Activated naive CD4-positive, alpha-beta T cell treated with anti-CD3 and anti-CD28 coated beads, Interleukin-2, amount 10 ng/mL, durations not matched to agents 7 days and 5 days (primary cell): ENCODE measurements at regions not wholly inside any gene's neighbourhood (a gene's known extent, or its start where the extent isn't known, plus 50 kb on each side); places are given as distances from the start of the nearest gene placed in this dataset.

Experiments
- CTCF ChIA-PET: fragments of 350-600 bp; sonication (Branson Sonifier 250); formaldehyde crosslinking; loops from one replicate; lab custom pipeline; 2021; ENCODE audit warnings: antibody characterized with exemption; lab: Charles Lee
- DNase-seq: peaks from one replicate; pipeline ENCODE4 v3.0.0-alpha.2; 2020
- H3K27ac Mint-ChIP-seq: one replicate; pipeline ENCODE4 v1.8.0; 2021; ENCODE audit warnings: mild to moderate bottlenecking, moderate library complexity, mixed read lengths
- H3K27me3 Mint-ChIP-seq: one replicate; pipeline ENCODE4 v1.8.0; 2021; ENCODE audit warnings: mild to moderate bottlenecking, mixed read lengths
- H3K36me3 Mint-ChIP-seq: one replicate; pipeline ENCODE4 v1.8.0; 2021; ENCODE audit warnings: mixed read lengths
- H3K4me1 Mint-ChIP-seq: one replicate; pipeline ENCODE4 v1.8.0; 2021; ENCODE audit warnings: mixed read lengths
- H3K4me3 Mint-ChIP-seq: one replicate; pipeline ENCODE4 v1.8.0; 2021; ENCODE audit warnings: mild to moderate bottlenecking, moderate library complexity, mixed read lengths
- H3K9me3 Mint-ChIP-seq: one replicate; pipeline ENCODE4 v1.8.0; 2021; ENCODE audit warnings: mixed read lengths

DNA sequence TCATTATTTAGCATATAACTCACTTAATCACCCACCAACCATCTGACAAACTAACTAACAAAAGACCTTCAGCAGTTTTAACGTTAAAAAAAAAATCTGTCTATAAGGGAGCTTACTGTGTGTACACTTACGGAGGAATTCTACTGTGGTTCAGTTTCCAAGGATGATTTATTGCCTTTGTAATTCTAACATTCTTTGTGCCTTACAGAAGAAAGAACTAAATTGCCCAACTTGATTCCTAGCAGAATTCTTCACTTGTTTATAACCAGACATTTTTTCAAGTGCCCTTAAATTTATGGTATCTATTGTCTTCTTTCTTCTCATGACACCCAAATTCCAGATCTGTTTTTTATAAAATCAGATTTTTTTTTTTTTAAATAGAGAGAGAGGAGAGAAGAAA is 119.7 kb upstream of the IGSF10 start:
- H3K27ac Mint-ChIP-seq, result no peak overlapping the region
- DNase-seq, result no peak
- H3K36me3 Mint-ChIP-seq, result no peaks in the 10 kb centered on the region
- H3K4me3 Mint-ChIP-seq, result no peak overlapping the region
- no peaks in the 10 kb centered on the region for H3K4me1 Mint-ChIP-seq
- CTCF ChIA-PET, result no interaction called here
- no peaks in the 10 kb centered on the region for H3K27me3 Mint-ChIP-seq
- H3K9me3 Mint-ChIP-seq, result no peaks in the 10 kb centered on the region

DNA sequence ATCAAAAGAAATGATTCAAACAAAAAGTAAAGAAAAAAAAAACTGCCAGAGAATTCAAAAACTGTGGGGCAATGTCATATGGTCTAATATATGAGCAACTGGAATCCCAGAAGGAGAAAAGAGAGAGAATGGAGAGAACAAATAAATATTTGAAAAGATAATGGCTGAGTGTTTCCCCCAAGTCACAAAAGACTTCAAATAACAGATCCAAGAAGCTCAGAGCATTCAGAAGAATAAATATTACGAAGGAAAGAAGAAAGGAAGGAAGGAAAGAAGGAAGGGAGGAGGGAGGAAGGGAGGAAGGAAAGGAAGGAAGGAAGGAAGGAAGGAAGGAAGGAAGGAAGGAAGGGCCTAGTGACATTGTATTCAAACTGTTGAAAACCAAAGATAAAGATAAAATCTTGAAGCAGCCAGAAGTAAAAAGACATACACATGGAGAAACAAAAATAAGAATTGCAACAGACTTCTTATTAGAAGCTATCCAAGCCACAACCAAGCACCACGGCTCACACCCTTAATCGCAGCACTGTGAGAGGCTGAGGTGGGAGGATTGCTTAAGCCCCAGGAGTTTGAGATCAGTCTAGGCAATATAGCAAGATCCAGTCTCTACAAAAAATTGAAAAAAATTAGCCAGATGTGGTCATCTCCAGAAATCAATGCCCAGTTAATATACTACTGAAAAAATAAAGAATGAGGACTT is 118.9 kb upstream of the IGSF10 start:
- CTCF ChIA-PET, result interaction anchor here (0.6 kb wide), 1 partner anchor 103 kb away, joined by 3 read pairs; no protein-coding TSS in a partner anchor
- DNase-seq, result no peak
- no peaks in the 10 kb centered on the region for H3K27me3 Mint-ChIP-seq
- no peak overlapping the region for H3K27ac Mint-ChIP-seq
- H3K9me3 Mint-ChIP-seq, result no peaks in the 10 kb centered on the region
- H3K4me3 Mint-ChIP-seq, result no peak overlapping the region
- no peaks in the 10 kb centered on the region for H3K36me3 Mint-ChIP-seq
- H3K4me1 Mint-ChIP-seq, result no peaks in the 10 kb centered on the region

DNA sequence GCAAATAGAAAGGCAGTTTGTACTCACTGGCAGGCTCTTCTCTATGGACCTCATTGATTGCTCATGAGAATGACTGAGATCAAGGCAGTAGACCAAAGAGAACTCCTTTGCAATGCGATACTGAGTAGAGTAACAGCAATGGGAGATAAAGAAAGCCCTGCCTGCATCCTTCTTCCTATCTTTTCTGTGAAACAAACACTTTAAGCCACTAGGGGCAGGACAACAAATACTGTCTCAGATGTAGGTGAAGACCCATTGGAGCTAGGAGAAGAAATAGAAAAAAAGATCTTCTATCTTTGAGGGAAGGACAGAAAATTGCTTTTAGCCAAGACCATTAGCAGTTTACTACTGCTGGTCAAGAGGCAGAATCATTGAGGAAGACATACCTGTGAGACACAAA is 117.6 kb upstream of the IGSF10 start:
- Mint-ChIP-seq H3K27ac (no peak overlapping the region), H3K4me3 (no peak overlapping the region), H3K9me3 (no peaks in the 10 kb centered on the region), H3K27me3 (no peaks in the 10 kb centered on the region), H3K36me3 (no peaks in the 10 kb centered on the region), H3K4me1 (no peaks in the 10 kb centered on the region)
- CTCF ChIA-PET, result interaction anchor here (0.5 kb wide), 1 partner anchor 287 kb away, joined by 3 read pairs; no protein-coding TSS in a partner anchor
- no peak for DNase-seq

DNA sequence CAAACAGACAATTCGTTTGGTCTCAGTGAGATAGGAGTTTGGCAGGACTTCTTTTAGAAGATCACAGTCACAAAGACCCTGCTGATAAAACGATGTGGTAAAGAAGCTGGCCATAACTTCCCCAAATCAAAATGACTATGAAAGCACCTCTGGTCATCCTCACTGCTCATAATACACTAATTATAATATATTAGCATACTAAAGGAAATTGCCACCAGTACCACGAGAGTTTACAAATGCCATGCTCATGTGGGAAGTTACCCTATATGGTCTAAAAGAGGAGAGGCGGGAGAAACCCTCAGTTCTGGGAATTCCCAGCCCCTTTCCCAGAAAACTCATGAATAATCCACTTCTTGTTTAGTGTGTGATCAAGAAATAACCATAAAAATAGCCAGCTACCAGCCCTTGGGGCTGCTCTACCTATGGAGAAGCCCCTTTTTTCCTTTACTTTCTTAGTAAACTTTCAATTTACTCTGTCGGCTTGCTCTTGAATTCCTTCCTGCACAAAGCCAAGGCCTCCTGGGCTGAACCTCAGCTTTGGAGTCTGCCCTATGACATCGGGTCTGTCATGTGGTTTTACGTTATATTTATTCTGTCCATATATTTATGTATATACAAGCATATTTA is 115.8 kb upstream of the IGSF10 start:
- no peak overlapping the region for H3K4me3 Mint-ChIP-seq
- H3K27ac Mint-ChIP-seq, result no peak overlapping the region
- H3K36me3 Mint-ChIP-seq, result no peaks in the 10 kb centered on the region
- no peaks in the 10 kb centered on the region for H3K27me3 Mint-ChIP-seq
- CTCF ChIA-PET, result no interaction called here
- no peaks in the 10 kb centered on the region for H3K9me3 Mint-ChIP-seq
- no peaks in the 10 kb centered on the region for H3K4me1 Mint-ChIP-seq
- DNase-seq, result no peak

DNA sequence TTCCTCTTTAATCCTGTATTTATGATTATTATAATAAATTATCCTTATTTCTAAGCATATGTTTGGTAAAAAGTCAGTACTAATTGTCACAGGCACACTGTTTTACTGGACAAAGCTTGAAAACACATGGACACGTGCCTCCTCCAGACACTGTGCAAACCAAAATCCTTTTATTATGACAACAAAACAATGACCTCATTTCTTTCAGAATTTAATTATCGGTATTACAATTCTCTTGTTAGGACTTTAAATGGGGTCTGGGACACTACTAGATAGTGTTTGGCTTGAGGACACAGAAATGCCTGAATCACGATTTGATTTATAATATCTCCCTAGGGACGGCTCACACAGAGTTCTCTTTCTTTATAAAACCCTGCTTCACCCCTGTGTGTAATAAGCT is 107.3 kb upstream of the IGSF10 start:
- CTCF ChIA-PET, result no interaction called here
- no peak overlapping the region for H3K27ac Mint-ChIP-seq
- peaks cover 4% of the 10 kb centered on the region for H3K27me3 Mint-ChIP-seq
- H3K9me3 Mint-ChIP-seq, result no peaks in the 10 kb centered on the region
- no peak for DNase-seq
- no peak overlapping the region for H3K4me3 Mint-ChIP-seq
- no peaks in the 10 kb centered on the region for H3K4me1 Mint-ChIP-seq
- H3K36me3 Mint-ChIP-seq, result no peaks in the 10 kb centered on the region

DNA sequence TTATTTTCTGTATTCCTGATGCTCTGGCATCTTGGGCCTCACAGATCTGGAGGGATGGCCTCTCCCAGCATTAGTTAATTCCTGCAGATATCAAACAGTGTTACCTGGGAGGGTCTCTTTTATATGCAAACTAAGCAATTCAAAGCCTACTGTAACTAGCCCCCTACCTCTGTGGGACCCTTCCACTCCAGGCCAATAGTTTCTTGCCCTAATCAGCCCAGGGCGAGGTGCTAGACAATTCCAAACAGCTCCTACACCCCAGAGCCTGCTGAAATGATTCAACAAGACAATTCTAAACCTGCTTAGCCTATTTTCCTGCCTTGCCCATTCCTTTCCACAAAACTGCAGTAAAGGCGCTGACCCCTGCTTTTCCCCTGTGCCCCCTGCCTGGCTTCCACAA is 106.6 kb upstream of the IGSF10 start:
- H3K36me3 Mint-ChIP-seq, result no peaks in the 10 kb centered on the region
- no peak overlapping the region for H3K4me3 Mint-ChIP-seq
- H3K27ac Mint-ChIP-seq, result no peak overlapping the region
- no peak for DNase-seq
- CTCF ChIA-PET, result no interaction called here
- peaks cover 4% of the 10 kb centered on the region for H3K27me3 Mint-ChIP-seq
- no peaks in the 10 kb centered on the region for H3K4me1 Mint-ChIP-seq
- no peaks in the 10 kb centered on the region for H3K9me3 Mint-ChIP-seq

DNA sequence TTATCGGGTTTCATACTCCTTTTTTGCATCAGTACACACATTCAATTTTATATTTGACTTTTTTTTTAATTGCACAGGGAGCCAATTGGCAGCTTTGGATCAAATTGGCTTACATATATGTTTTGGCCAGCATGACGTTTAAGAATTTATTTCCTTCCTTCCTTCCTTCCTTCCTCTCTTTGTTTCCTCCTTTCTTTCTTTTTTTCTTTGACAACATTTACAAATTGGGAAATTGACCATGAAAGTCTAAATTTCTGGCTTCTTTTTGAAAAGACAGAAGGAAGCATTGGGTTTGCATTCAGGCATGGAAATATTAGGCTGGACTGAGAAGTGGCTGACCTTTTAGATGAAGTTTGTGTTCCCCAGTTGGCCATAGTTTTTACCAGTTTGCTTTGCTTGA is 103.4 kb upstream of the IGSF10 start:
- H3K36me3 Mint-ChIP-seq, result no peaks in the 10 kb centered on the region
- no peak overlapping the region for H3K4me3 Mint-ChIP-seq
- peaks cover 4% of the 10 kb centered on the region for H3K27me3 Mint-ChIP-seq

DNA sequence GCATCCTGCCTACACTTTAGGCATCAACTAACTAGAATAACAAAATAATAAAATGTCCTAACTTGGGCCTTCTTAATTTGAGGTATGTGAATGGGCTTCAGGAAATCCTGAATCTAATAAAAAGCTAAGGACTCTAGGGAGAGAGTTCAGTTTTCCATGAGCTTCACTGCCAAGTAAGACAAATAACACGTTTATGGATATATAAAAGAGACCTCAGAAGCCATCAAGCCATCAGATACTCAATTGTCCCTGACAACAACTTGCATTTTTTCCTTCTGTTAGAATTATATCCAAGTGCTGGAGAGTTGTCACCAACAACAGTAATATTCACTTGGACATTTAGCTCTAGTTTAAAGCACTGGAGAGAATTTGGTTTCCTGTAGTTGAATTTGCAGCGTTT is 102.4 kb upstream of the IGSF10 start:
- H3K36me3 Mint-ChIP-seq, result no peaks in the 10 kb centered on the region
- no peak overlapping the region for H3K27ac Mint-ChIP-seq
- peaks cover 4% of the 10 kb centered on the region for H3K27me3 Mint-ChIP-seq
- no peak for DNase-seq
- CTCF ChIA-PET, result no interaction called here
- H3K9me3 Mint-ChIP-seq, result no peaks in the 10 kb centered on the region
- no peak overlapping the region for H3K4me3 Mint-ChIP-seq
- H3K4me1 Mint-ChIP-seq, result no peaks in the 10 kb centered on the region

More for the DNA sequence above, 103.4 kb upstream of the IGSF10 start:
- Mint-ChIP-seq H3K27ac (no peak overlapping the region), H3K4me1 (no peaks in the 10 kb centered on the region), H3K9me3 (no peaks in the 10 kb centered on the region)
- CTCF ChIA-PET, result no interaction called here
- DNase-seq, result no peak

DNA sequence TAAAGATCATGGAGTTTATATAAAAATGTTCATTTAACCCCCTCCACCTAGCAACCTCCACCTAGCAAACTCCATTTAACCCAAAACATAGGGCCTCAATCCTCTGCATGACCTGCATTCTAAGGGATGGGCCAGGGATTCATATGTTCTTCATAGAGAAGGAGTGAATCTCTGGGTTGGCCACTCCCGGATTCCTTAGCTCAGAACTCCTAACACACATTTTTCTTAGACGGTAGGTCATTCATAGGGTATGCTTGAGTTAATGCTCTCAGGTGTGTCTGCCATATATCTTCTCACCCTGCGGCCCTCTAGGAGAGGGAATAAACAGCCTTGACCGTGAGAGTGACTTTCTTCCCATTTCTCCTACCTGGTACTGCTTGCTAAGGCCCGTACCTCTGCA is 102.0 kb upstream of the IGSF10 start:
- no peaks in the 10 kb centered on the region for H3K9me3 Mint-ChIP-seq
- CTCF ChIA-PET, result no interaction called here
- H3K36me3 Mint-ChIP-seq, result no peaks in the 10 kb centered on the region
- peaks cover 4% of the 10 kb centered on the region for H3K27me3 Mint-ChIP-seq
- no peak overlapping the region for H3K4me3 Mint-ChIP-seq
- no peak overlapping the region for H3K27ac Mint-ChIP-seq
- H3K4me1 Mint-ChIP-seq, result no peaks in the 10 kb centered on the region
- DNase-seq, result no peak

DNA sequence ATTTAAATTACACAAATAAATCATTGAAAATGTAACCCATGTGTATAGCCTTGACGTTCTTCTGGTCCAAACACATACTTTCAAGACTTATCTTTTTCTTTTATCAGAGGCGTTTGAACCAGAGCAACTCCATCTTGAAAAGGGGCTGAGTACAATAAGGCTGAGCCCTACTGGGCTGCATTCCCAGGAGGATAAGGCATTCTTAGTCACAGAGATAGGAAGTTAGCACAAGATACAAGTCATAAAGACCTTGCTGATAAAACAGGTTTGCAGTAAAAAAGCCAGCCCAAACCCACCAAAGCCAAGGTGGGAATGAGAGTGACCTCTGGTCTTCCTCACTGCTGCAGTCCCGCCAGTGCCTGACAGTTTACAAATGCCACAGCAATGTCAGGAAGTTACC is 101.0 kb upstream of the IGSF10 start:
- DNase-seq, result no peak
- H3K9me3 Mint-ChIP-seq, result no peaks in the 10 kb centered on the region
- no peak overlapping the region for H3K4me3 Mint-ChIP-seq
- CTCF ChIA-PET, result no interaction called here
- no peaks in the 10 kb centered on the region for H3K4me1 Mint-ChIP-seq
- H3K27ac Mint-ChIP-seq, result no peak overlapping the region
- no peaks in the 10 kb centered on the region for H3K36me3 Mint-ChIP-seq
- H3K27me3 Mint-ChIP-seq, result no peaks in the 10 kb centered on the region

DNA sequence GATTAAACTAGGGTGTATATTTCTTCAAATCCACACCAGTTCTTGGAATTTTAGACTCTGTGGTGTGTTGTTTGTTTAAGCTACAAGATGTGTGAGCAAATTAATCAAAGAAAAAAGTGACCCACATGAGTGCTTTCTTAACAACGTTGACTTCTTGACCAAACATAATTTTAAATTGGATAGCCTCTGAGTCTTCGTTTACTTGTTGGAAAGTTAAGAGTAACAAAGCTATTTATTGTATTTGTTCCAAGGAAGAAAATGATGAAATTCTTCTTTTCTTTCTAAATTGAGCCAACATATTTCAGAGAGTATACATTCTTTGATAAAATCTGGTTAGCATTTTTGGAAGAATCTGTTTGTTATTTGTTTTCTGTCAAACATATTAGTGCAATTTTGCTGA is 99.9 kb upstream of the IGSF10 start:
- no peak for DNase-seq
- Mint-ChIP-seq H3K9me3 (no peaks in the 10 kb centered on the region), H3K4me3 (no peak overlapping the region)

DNA sequence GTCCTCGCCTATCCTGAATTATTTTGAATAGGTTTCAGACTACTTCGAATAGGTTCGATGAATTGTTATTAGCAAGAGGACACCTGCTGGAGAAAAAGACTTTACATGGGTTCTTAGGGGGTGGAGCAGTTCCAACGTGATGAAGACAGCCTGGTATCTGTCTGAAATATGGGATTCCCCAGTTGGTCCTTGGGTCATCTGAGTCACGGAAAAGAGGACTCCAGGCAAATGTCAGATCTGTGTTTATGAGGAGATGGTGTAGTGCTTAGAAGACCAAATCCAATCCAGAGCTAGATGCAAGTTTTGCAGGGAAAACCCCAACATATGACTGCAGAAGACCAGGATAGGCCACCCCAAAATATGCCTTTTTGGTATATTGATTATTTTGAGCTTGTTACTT is 98.9 kb upstream of the IGSF10 start:
- Mint-ChIP-seq H3K4me3 (no peak overlapping the region), H3K27ac (no peak overlapping the region), H3K9me3 (no peaks in the 10 kb centered on the region), H3K36me3 (no peaks in the 10 kb centered on the region), H3K4me1 (no peaks in the 10 kb centered on the region), H3K27me3 (no peaks in the 10 kb centered on the region)
- no peak for DNase-seq
- CTCF ChIA-PET, result no interaction called here

More for the DNA sequence above, 99.9 kb upstream of the IGSF10 start:
- Mint-ChIP-seq H3K27me3 (no peaks in the 10 kb centered on the region), H3K27ac (no peak overlapping the region), H3K36me3 (no peaks in the 10 kb centered on the region), H3K4me1 (no peaks in the 10 kb centered on the region)
- CTCF ChIA-PET, result no interaction called here

DNA sequence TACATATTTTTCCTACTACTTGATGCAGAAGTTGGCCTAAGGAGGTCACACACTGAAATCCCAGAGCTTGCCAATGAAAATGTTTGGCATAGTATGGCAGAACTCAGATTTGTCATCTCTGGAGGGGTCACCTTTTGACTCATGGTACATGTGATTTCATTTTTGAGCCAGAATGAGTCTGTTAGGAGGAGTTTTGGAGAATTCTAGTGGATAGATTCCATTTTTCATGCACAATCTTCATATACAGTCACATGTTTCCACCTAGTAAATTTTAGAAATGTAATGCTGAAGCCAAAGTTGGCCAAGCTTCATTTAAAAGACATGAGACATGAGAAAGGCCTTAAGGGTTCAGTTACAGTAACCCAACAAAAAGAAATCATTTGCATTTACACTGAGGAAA is 97.8 kb upstream of the IGSF10 start:
- Mint-ChIP-seq H3K4me3 (no peak overlapping the region), H3K4me1 (no peaks in the 10 kb centered on the region), H3K27me3 (no peaks in the 10 kb centered on the region), H3K36me3 (no peaks in the 10 kb centered on the region), H3K27ac (no peak overlapping the region), H3K9me3 (no peaks in the 10 kb centered on the region)
- CTCF ChIA-PET, result no interaction called here
- DNase-seq, result no peak

DNA sequence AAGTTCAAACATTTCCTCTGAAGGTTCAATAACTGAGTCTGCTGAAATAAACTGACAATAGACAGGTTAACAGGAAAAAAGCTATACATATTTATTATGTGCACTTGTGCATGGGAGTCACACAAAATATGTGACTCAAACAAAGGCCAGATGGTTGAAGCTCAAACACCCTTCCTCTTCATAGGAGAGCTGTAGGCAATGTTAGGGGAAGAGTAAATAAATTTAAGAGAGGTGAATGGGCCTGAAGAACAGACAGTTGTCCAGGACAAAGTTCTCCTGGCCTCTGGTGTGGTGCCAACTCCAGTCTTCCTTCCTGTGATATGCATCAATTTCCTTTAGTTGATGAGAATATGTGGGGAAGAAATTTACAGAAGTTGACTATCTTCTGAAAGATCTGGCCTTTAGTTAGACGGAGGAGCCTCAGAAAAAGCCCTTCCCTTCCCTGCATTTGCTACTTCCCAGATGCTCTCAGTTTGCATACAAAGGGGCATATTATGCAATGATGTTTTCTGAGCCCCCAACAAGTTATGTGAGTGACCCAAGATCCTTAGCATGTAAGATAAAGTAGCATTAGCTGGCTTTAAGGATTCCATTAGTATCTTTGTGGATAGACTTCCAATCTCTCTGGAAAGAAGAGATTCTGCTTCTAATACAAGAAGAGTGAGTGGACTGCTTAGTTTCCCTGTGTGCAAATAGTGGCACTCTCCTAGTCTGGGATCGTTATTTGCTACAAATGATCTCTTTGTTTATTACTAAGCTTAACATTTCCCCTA is 96.4 kb upstream of the IGSF10 start:
- Mint-ChIP-seq H3K36me3 (no peaks in the 10 kb centered on the region), H3K4me1 (no peaks in the 10 kb centered on the region), H3K27me3 (no peaks in the 10 kb centered on the region), H3K9me3 (no peaks in the 10 kb centered on the region), H3K27ac (no peak overlapping the region), H3K4me3 (no peak overlapping the region)
- DNase-seq, result no peak
- CTCF ChIA-PET, result no interaction called here

DNA sequence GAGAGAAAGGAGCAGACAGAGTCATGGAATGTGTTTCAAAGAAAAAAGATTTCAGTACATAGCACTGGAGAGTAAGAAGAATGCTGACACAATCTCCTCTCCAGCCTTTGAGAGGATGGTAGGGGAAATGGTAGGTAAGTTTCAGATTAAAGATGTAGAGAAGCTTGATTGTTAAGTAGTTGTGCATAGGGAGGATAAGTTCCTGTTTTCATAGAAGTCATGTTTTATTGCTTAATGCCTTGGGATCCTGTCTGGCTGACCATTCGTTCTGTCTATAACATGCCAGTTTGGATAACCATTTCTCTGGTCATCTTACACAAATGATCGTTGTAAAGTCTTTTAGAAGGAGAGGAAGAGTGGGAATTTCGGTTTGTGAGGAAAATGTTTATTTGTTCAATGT is 95.7 kb upstream of the IGSF10 start:
- Mint-ChIP-seq H3K4me1 (no peaks in the 10 kb centered on the region), H3K27ac (no peak overlapping the region), H3K36me3 (no peaks in the 10 kb centered on the region), H3K4me3 (no peak overlapping the region), H3K27me3 (no peaks in the 10 kb centered on the region), H3K9me3 (no peaks in the 10 kb centered on the region)
- CTCF ChIA-PET, result no interaction called here
- DNase-seq, result no peak
